ENCODE measurements at regions not wholly inside any gene's neighbourhood (a gene's known extent, or its start where the extent isn't known, plus 50 kb on each side); places are given as distances from the start of the nearest gene placed in this dataset.

DNA sequence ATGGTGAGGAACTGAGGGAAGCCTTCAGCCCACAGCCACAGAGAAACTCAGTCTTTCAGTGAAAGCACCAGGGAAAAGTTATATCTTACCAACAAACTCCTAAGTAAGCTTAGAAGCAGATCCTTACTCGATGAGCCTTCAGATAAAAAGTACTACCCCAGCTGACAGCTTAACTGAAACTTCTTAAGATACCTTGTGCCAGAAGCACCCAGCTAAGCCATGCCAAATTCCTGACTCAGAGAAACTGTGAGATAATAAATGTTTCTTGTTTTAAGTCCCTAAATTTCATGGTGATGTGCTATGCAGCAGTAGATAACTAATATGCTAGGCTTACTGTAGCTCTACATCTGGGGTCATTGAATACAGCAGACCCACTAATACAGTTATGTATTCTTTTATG, 2025.0 kb downstream of the LRRC4C start:
- TF ChIP-seq, protein P1, sequence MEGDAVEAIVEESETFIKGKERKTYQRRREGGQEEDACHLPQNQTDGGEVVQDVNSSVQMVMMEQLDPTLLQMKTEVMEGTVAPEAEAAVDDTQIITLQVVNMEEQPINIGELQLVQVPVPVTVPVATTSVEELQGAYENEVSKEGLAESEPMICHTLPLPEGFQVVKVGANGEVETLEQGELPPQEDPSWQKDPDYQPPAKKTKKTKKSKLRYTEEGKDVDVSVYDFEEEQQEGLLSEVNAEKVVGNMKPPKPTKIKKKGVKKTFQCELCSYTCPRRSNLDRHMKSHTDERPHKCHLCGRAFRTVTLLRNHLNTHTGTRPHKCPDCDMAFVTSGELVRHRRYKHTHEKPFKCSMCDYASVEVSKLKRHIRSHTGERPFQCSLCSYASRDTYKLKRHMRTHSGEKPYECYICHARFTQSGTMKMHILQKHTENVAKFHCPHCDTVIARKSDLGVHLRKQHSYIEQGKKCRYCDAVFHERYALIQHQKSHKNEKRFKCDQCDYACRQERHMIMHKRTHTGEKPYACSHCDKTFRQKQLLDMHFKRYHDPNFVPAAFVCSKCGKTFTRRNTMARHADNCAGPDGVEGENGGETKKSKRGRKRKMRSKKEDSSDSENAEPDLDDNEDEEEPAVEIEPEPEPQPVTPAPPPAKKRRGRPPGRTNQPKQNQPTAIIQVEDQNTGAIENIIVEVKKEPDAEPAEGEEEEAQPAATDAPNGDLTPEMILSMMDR (IDR thresholded peaks at IDR 0.05; ENCODE audit: insufficient read depth, low read depth, low read length), result no peak
- no peak for TF ChIP-seq EZH2 (IDR thresholded peaks at IDR 0.05; ENCODE audit: insufficient read depth, low read length)
